ENCODE measurements at regions not wholly inside any gene's neighbourhood (a gene's known extent, or its start where the extent isn't known, plus 50 kb on each side); places are given as distances from the start of the nearest gene placed in this dataset.

DNA sequence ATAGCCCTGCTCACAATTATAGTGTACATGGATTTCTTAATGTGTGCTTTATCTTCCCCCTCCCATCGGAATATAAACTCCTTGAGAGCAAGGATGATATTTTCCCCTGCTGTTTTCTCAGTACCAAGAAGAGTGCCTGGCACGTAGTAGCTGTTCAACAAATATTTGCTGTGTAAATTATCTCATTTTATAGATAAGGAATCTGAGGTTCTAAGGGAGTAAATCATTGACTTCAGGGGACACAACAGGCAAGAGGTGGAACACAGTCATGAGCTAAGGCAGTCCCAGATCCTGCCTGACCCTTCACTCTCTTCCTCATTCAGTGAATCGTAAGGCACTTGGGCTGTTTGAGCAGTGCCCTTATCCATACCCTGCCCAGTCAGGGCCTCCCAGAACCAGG, 187.3 kb upstream of the TNP1 start:
- H3K36me3 ChIP-seq (ENCODE audit: insufficient read depth, low read length): no peaks in the 10 kb centered on the region
- no TSS peak for BruUV-seq (replicated peaks)
- no peak for DNase-seq (ENCODE audit: low spot score)
- H4K20me1 ChIP-seq (ENCODE audit: insufficient read depth, low read length): no peaks in the 10 kb centered on the region
- no peaks in the 10 kb centered on the region for H3K4me1 ChIP-seq (ENCODE audit: insufficient read depth, low read length, poor library complexity, severe bottlenecking)
- intact Hi-C loops (cut with micrococcal nuclease; ENCODE audit: unreplicated experiment): no loop called here
- POLR2A ChIA-PET: no interaction called here
- no peaks in the 10 kb centered on the region for H3K9me3 ChIP-seq (ENCODE audit: low read length)
- CTCF ChIA-PET (ENCODE audit: unreplicated experiment): interaction anchor here (0.6 kb wide), 1 partner anchor 1924 kb away, joined by 4 read pairs; no protein-coding TSS in a partner anchor
- H3K79me2 ChIP-seq (ENCODE audit: insufficient read depth, low read depth, low read length): no peaks in the 10 kb centered on the region
- no peak overlapping the region for H3K4me2 ChIP-seq (ENCODE audit: low read length)
- H3K27ac ChIP-seq (ENCODE audit: low read depth, low read length, poor library complexity, severe bottlenecking): no peak overlapping the region
- no peaks in the 10 kb centered on the region for H3K9me2 ChIP-seq (ENCODE audit: insufficient read depth, low read length)
- no peak overlapping the region for H2AFZ ChIP-seq (ENCODE audit: low read length)
- H3K4me3 ChIP-seq (ENCODE audit: low read depth, low read length, poor library complexity, severe bottlenecking): no peak overlapping the region
- no peak for TF ChIP-seq EZH2phosphoT487 (IDR thresholded peaks at IDR 0.05; ENCODE audit: borderline replicate concordance, low read depth, low read length)
- TF ChIP-seq, protein P1, sequence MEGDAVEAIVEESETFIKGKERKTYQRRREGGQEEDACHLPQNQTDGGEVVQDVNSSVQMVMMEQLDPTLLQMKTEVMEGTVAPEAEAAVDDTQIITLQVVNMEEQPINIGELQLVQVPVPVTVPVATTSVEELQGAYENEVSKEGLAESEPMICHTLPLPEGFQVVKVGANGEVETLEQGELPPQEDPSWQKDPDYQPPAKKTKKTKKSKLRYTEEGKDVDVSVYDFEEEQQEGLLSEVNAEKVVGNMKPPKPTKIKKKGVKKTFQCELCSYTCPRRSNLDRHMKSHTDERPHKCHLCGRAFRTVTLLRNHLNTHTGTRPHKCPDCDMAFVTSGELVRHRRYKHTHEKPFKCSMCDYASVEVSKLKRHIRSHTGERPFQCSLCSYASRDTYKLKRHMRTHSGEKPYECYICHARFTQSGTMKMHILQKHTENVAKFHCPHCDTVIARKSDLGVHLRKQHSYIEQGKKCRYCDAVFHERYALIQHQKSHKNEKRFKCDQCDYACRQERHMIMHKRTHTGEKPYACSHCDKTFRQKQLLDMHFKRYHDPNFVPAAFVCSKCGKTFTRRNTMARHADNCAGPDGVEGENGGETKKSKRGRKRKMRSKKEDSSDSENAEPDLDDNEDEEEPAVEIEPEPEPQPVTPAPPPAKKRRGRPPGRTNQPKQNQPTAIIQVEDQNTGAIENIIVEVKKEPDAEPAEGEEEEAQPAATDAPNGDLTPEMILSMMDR (conservative IDR thresholded peaks at IDR 0.05; ENCODE audit: low read length): no peak

DNA sequence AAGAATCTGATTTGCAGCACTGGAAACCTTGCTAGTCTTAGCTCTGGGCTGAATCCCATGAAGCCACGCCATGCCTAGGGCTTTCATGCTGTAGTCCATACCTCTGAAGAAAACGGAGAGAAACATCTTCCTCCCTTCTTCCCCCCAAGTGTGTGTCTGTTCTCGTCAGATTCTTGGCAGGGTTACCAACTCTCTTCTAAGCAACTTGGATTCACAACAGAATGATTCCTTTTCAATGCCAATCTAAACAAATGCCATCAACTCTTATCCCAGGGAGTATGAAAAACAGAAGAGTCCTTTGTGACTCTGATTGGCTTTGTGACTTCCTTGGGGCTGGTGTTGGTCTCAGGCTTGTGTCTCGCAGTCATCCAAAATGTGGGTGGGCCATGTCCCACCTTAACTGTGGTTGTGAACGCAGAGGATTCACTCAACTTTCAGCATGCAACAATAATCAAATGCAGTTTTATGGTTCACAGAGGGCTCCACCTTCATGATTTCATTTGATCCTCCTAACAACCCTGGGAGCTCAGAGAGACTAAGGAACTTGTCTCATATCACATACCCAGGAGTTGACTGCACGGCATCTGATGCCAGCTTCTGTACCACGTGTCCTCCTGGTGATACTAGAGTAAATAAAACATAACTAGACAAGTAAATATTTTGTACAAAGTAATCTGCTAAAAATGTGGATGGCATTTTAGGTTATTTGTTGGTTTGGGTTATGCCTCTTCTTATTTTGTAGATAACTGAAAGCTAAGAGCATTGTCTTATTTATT, 186.0 kb upstream of the TNP1 start:
- Histone ChIP-seq H3K9me2 (ENCODE audit: insufficient read depth, low read length) (no peaks in the 10 kb centered on the region), H2AFZ (ENCODE audit: low read length) (no peak overlapping the region), H3K4me1 (ENCODE audit: insufficient read depth, low read length, poor library complexity, severe bottlenecking) (no peaks in the 10 kb centered on the region), H3K36me3 (ENCODE audit: insufficient read depth, low read length) (no peaks in the 10 kb centered on the region), H4K20me1 (ENCODE audit: insufficient read depth, low read length) (no peaks in the 10 kb centered on the region), H3K4me2 (ENCODE audit: low read length) (no peak overlapping the region), H3K4me3 (ENCODE audit: low read depth, low read length, poor library complexity, severe bottlenecking) (no peak overlapping the region), H3K9me3 (ENCODE audit: low read length) (no peaks in the 10 kb centered on the region), H3K79me2 (ENCODE audit: insufficient read depth, low read depth, low read length) (no peaks in the 10 kb centered on the region), H3K27ac (ENCODE audit: low read depth, low read length, poor library complexity, severe bottlenecking) (no peak overlapping the region)
- no peak for TF ChIP-seq EZH2phosphoT487 (IDR thresholded peaks at IDR 0.05; ENCODE audit: borderline replicate concordance, low read depth, low read length)
- TF ChIP-seq, protein P1 (conservative IDR thresholded peaks at IDR 0.05; ENCODE audit: low read length): no peak
- CTCF ChIA-PET (ENCODE audit: unreplicated experiment): no interaction called here
- intact Hi-C loops (cut with micrococcal nuclease; ENCODE audit: unreplicated experiment): no loop called here
- no TSS peak for BruUV-seq (replicated peaks)
- no peak for DNase-seq (ENCODE audit: low spot score)
- POLR2A ChIA-PET: no interaction called here

DNA sequence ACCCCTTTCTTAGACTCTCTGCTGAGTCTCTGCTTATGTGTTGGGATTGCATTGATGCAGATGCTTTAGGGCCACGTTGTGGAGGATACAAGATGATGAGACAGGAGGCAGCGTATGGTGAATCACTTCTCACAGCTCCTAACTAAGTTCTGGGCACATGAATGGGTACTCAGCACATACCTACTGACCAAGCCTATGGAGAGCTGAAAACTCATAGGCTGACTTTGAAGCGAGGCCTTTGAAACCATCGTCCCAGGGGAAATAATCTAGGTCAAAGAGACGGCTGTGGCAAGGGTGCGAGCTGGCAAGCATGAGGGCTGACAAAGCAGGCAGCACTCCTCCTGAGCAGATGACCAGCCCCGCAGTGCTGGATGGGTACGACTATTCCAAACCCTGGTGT, 180.2 kb upstream of the TNP1 start:
- Histone ChIP-seq H3K4me2 (ENCODE audit: low read length) (no peak overlapping the region), H3K79me2 (ENCODE audit: insufficient read depth, low read depth, low read length) (no peaks in the 10 kb centered on the region), H3K4me3 (ENCODE audit: low read depth, low read length, poor library complexity, severe bottlenecking) (no peak overlapping the region), H3K9me2 (ENCODE audit: insufficient read depth, low read length) (no peaks in the 10 kb centered on the region), H3K9me3 (ENCODE audit: low read length) (no peaks in the 10 kb centered on the region), H3K27ac (ENCODE audit: low read depth, low read length, poor library complexity, severe bottlenecking) (no peak overlapping the region), H3K4me1 (ENCODE audit: insufficient read depth, low read length, poor library complexity, severe bottlenecking) (no peaks in the 10 kb centered on the region), H4K20me1 (ENCODE audit: insufficient read depth, low read length) (no peaks in the 10 kb centered on the region), H2AFZ (ENCODE audit: low read length) (no peak overlapping the region), H3K36me3 (ENCODE audit: insufficient read depth, low read length) (no peaks in the 10 kb centered on the region)
- intact Hi-C loops (cut with micrococcal nuclease; ENCODE audit: unreplicated experiment): no loop called here
- BruUV-seq (replicated peaks): no TSS peak
- no peak for DNase-seq (ENCODE audit: low spot score)
- CTCF ChIA-PET (ENCODE audit: unreplicated experiment): no interaction called here
- POLR2A ChIA-PET: interaction anchor here (0.6 to 0.9 kb wide), 3 partner anchors 30 to 583 kb away, joined by 3 to 7 read pairs (median 3); no protein-coding TSS in a partner anchor
- TF ChIP-seq, protein P1 (conservative IDR thresholded peaks at IDR 0.05; ENCODE audit: low read length): no peak
- no peak for TF ChIP-seq EZH2phosphoT487 (IDR thresholded peaks at IDR 0.05; ENCODE audit: borderline replicate concordance, low read depth, low read length)
